ENCODE measurements at regions not wholly inside any gene's neighbourhood (a gene's known extent, or its start where the extent isn't known, plus 50 kb on each side); places are given as distances from the start of the nearest gene placed in this dataset.
"Not testable (repeated sequence)": the region's sequence is repeated elsewhere in the genome, so short reads cannot be mapped to it uniquely, and the experiment has no call there.

GRCh38 chr1:57578680-57579079, 154.8 kb upstream of the DAB1 start:
- Mint-ChIP-seq H3K27me3 (peaks cover 0 to 5% of the 10 kb centered on the region in 2 donors), H3K27ac (no peak overlapping the region), H3K4me1 (no peaks in the 10 kb centered on the region), H3K9me3 (peaks cover 0 to 5% of the 10 kb centered on the region in 2 donors), H3K4me3 (no peak overlapping the region), H3K36me3 (no peaks in the 10 kb centered on the region)
- ATAC-seq (replicated peaks) (no peak), DNase-seq (no peak)

DNA sequence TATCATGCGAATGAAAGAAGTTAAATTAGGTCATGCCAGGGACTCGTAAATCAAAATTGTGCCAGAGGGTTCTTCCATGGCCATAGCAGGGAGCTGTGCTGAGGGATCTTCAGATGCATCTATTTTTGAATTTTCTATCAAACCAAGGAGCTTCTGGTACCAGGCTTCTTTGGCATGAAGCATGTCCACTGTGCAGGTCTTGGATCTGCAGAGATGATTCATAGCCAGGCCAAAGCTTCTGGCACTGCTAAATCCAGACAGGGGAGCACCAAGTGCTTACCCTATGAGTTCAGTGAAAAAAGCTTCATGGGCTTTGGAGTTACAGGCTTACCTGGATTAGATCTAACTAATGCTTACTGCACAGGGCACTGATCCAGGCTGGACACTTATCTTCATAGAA, 154.2 kb upstream of the DAB1 start:
- ATAC-seq (replicated peaks) (no peak), DNase-seq (no peak)
- Mint-ChIP-seq H3K9me3 (peaks cover 0 to 5% of the 10 kb centered on the region in 2 donors), H3K4me3 (no peak overlapping the region), H3K27me3 (peaks cover 0 to 5% of the 10 kb centered on the region in 2 donors), H3K36me3 (no peaks in the 10 kb centered on the region), H3K4me1 (no peaks in the 10 kb centered on the region), H3K27ac (no peak overlapping the region)

DNA sequence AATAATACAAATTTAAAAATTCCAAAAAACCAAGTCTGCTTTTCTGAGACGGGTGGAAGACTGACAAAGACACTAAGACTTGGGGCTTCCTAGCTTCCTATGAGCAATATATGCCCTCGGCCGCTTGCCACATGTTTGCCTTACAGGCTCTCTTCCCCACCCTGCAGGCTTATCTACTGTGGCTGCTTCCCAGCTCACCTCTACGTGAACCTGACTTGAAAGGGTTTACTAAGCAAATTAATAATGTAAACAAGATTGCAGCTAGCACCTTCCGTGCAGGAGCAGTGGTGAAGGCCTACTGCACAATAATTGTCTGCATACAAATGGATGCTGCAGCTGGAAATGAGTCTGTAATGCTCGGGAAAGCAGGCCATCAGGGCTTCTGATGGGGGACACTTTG, 152.9 kb upstream of the DAB1 start:
- peaks cover 0 to 5% of the 10 kb centered on the region in 2 donors for H3K27me3 Mint-ChIP-seq
- H3K4me1 Mint-ChIP-seq, result no peaks in the 10 kb centered on the region
- no peak overlapping the region for H3K27ac Mint-ChIP-seq
- H3K9me3 Mint-ChIP-seq, result peaks cover 0 to 4% of the 10 kb centered on the region in 2 donors
- no peak for DNase-seq
- H3K36me3 Mint-ChIP-seq, result no peaks in the 10 kb centered on the region
- no peak overlapping the region for H3K4me3 Mint-ChIP-seq
- no peak for ATAC-seq (replicated peaks)

DNA sequence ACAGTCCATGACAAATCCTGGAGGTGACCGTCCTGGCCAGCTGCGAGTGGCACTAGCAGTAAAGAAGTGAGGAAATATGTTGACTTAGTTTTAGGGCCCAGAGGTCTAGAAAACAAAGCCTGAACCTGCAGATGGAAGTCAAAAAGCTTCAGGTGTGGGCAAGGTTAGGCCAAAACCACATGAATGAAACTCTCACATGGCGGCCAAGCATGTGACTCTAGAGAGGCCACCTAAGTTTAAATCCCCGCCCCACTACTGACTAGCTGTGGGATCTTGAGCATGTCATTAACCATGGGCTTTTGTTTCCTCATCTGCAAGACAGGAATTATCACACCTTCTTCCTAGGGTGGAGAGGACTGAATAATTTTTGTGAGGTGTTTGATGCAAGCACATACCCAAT, 148.2 kb upstream of the DAB1 start:
- Mint-ChIP-seq H3K27me3 (peaks cover 0 to 5% of the 10 kb centered on the region in 2 donors), H3K27ac (no peak overlapping the region), H3K4me1 (no peaks in the 10 kb centered on the region), H3K4me3 (no peak overlapping the region), H3K9me3 (peaks cover 4 to 14% of the 10 kb centered on the region in 2 donors), H3K36me3 (no peaks in the 10 kb centered on the region)
- no peak for DNase-seq
- ATAC-seq (replicated peaks), result no peak

DNA sequence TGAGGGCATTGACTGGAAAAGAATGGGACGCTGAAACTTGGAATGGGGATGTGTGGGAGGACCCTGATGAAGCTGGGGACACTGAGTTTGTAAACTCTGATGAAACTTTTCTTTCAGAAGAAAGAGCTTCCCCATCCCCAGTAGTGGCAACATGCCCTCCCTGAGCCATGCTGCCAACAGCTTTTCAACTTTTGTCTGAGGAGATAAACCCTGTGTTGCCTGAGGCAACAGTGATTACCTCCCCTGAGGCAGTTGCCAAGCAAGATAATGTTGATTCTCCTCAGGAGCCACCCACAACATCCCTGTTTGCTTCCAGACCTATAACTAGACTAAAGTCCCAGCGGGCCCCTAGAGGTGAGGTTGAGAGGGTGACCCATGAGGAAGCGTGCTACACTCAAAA, 134.2 kb upstream of the DAB1 start:
- not testable (repeated sequence) for H3K4me1 Mint-ChIP-seq; H3K36me3 Mint-ChIP-seq; ATAC-seq (replicated peaks); DNase-seq; H3K9me3 Mint-ChIP-seq; H3K4me3 Mint-ChIP-seq; H3K27ac Mint-ChIP-seq; H3K27me3 Mint-ChIP-seq

DNA sequence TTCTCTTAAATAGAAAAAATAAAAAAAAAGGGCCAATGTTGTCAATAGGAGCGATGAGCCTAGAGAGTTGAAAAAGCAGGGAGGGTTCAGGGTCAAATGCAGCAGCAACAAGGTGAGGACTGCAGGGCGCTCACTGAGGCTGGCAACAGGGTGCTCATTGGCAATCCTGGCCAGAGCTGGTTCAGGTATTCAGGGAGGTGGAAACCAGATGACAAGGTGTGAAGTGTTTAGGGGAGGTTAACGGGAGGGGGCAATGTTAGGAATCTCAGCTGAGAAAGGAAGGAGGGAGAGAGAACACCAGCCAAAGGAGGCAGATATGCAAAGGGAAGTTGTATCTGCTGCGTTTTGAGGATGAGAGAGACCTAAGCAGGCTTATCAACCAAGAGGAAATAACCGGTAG, 129.8 kb upstream of the DAB1 start:
- Mint-ChIP-seq H3K27me3 (peaks cover 6 to 8% of the 10 kb centered on the region in 2 donors), H3K27ac (no peak overlapping the region), H3K4me3 (no peak overlapping the region), H3K9me3 (peaks cover 0 to 2% of the 10 kb centered on the region in 2 donors), H3K36me3 (no peaks in the 10 kb centered on the region), H3K4me1 (no peaks in the 10 kb centered on the region)
- no peak for ATAC-seq (replicated peaks)
- no peak for DNase-seq

- no peak overlapping the region for H3K4me3 Mint-ChIP-seq
- no peak for ATAC-seq (replicated peaks)
- H3K4me1 Mint-ChIP-seq, result peaks cover 0 to 1% of the 10 kb centered on the region in 2 donors
- no peak overlapping the region for H3K27ac Mint-ChIP-seq
- H3K9me3 Mint-ChIP-seq, result peaks cover 0 to 2% of the 10 kb centered on the region in 2 donors
- H3K36me3 Mint-ChIP-seq, result no peaks in the 10 kb centered on the region
- H3K27me3 Mint-ChIP-seq, result peaks cover 6 to 8% of the 10 kb centered on the region in 2 donors
- DNase-seq, result no peak
Observed at GRCh38 chr1:57551476-57551875, 127.6 kb upstream of the DAB1 start.

DNA sequence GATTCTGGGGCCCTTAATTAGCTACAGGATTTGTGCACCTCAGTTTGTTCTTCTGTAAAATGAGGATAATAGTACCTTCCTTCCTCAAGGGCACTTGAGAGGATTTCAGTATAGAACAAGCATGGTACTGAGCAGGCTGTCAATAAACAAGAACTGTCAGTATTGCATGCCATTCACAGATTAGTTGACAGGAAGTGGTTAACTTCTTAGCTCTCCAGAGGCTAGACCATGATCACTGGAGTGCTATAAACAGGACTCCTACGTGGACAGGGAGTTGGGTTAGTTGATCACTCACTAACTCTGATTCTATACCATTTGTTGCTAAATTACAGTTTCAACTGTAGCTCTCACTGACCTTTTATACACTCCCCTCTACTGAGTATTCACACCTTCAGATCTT, 126.2 kb upstream of the DAB1 start:
- Mint-ChIP-seq H3K27me3 (peaks cover 6 to 8% of the 10 kb centered on the region in 2 donors), H3K27ac (no peak overlapping the region), H3K9me3 (peaks cover 0 to 2% of the 10 kb centered on the region in 2 donors), H3K4me3 (no peak overlapping the region), H3K4me1 (peaks cover 0 to 3% of the 10 kb centered on the region in 2 donors), H3K36me3 (no peaks in the 10 kb centered on the region)
- DNase-seq (no peak), ATAC-seq (replicated peaks) (peak; percentile 54 to 69)

DNA sequence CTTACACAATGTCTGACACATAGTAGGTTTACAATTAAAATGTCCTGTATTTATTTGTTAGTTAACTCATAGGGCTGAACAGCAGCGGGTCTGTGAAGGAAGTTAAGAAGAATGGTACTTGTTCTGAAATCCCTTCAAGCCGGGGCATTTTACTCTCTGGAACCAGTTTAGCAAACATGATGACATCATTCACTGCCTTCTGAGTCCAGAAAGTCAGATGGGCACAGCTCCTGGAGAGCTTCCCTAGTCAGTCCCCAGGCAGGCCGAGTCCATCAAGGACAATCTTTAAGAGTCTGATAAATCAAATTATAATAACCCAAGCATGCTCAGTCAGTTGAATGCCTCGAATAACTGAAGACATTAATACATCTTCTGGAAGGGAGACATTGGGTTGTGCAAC, 125.4 kb upstream of the DAB1 start:
- DNase-seq (no peak), ATAC-seq (replicated peaks) (no peak)
- H3K4me3 Mint-ChIP-seq, result no peak overlapping the region
- no peak overlapping the region for H3K27ac Mint-ChIP-seq
- peaks cover 6 to 8% of the 10 kb centered on the region in 2 donors for H3K27me3 Mint-ChIP-seq
- H3K4me1 Mint-ChIP-seq, result peaks cover 0 to 3% of the 10 kb centered on the region in 2 donors
- no peaks in the 10 kb centered on the region for H3K36me3 Mint-ChIP-seq
- H3K9me3 Mint-ChIP-seq, result peaks cover 0 to 2% of the 10 kb centered on the region in 2 donors

DNA sequence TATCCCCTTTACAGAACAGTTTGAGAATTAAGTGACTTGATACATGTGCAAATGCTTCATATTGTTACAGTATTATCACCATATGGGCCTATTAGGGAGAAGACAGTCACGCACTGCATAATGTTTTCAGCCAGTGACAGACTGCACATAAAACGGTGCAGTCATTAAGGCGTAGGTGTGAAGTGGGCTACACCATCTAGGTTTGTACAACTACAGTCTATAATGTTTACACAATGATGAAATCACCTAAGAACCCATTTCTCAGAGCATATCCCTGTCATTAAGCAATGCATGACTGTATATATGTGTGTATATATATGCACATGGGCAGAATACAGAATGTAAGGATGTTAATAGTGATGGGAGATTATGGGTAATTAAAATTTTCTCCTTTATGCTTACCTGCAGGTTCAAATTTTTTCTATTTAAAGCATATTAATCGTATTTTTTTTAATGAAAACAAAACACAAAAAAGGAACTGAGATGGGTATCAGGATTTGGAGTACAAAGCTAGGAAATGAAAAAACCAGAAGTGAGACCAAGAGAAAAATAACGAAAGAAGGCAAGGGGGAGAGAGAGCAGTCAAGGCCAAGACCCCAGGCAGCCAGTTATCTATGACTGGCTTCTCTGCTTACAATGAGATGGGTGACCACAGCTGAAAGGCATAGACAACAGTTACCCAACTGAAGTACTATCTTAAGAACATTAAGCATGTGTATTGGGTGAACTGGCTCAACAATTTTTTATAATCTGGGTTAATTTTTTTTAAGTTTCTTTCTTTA, 122.9 kb upstream of the DAB1 start:
- peak; percentile 42 to 57 for ATAC-seq (replicated peaks)

DNA sequence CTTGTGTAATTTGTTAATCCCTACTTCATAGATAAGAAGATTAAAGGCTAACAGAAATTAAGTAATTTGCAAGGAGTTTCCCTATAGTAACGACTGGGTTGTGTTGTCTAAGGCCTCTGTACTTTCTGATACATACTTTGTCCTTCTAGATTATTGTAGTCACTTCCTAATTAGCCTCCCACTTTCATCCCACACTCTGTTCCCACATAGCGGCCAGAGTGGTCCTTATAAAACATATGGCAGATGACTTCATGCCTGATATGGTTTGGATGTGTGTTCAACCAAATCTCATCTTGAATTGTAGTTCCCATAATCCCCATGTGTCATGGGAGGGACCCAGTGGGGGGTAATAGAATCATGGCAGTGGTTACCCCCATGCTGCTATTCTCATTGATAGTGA, 120.5 kb upstream of the DAB1 start:
- Mint-ChIP-seq H3K27me3 (no peaks in the 10 kb centered on the region), H3K9me3 (peaks cover 0 to 4% of the 10 kb centered on the region in 2 donors), H3K36me3 (no peaks in the 10 kb centered on the region), H3K4me1 (peaks cover 0 to 3% of the 10 kb centered on the region in 2 donors), H3K27ac (no peak overlapping the region), H3K4me3 (no peak overlapping the region)
- DNase-seq (no peak), ATAC-seq (replicated peaks) (no peak)

More for the DNA sequence above, 122.9 kb upstream of the DAB1 start:
- peaks cover 0 to 4% of the 10 kb centered on the region in 2 donors for H3K9me3 Mint-ChIP-seq
- DNase-seq, result no peak
- no peaks in the 10 kb centered on the region for H3K27me3 Mint-ChIP-seq
- H3K27ac Mint-ChIP-seq, result no peak overlapping the region
- peaks cover 0 to 3% of the 10 kb centered on the region in 2 donors for H3K4me1 Mint-ChIP-seq
- H3K4me3 Mint-ChIP-seq, result no peak overlapping the region
- H3K36me3 Mint-ChIP-seq, result no peaks in the 10 kb centered on the region

DNA sequence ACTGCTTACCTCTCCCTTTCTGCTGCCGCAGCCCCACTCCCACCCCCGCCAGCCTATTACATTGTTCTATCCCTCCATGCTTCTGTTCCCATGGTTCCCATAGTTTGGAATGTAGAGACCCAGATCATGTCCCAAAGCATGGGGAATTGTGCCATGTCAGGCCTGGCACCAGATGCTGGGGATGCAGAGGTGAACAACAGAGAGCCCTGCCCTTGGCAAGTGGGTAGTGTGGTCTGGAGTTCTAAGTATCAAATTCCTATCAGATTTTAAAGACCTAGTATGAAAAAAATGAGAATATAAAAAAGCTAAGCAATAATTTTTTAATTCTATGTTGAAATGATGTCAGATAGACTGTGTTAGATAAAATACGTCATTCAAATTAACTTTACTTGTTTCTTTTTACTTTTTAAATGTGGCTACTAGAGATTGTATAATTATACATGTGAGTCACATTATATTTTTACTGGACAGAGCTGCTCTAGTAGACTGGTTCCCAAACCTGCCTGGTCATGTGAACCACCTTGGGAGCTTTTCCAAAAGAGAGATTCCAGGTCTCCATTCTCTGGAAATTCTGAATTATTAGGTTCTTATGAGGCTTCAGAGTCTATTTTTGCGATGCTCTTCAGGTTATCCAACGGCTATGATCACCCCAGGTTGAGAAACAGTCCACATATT, 113.0 kb upstream of the DAB1 start:
- peaks cover 0 to 9% of the 10 kb centered on the region in 2 donors for H3K27me3 Mint-ChIP-seq
- no peak overlapping the region for H3K4me3 Mint-ChIP-seq
- ATAC-seq (replicated peaks) (no peak), DNase-seq (no peak)
- no peak overlapping the region for H3K27ac Mint-ChIP-seq
- H3K4me1 Mint-ChIP-seq, result no peaks in the 10 kb centered on the region
- H3K36me3 Mint-ChIP-seq, result no peaks in the 10 kb centered on the region
- no peaks in the 10 kb centered on the region for H3K9me3 Mint-ChIP-seq

DNA sequence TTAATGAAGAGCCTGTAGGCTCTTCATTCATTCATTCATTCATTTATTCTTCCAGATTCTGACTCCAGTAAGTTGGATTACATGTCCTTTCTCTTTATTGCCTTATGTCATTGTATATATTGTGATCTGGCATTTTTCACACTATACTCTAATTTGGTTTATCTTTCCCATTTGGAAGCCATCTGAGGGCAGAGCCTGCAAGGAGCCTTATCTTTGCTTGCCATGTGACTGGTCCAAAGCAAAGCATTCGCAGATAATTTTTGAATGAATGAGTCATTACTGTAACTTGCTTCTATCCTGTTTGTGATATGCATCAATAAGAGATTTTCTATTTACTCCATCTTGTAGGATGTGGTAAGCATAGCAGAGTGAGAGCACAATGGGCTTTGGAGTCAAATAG, 108.4 kb upstream of the DAB1 start:
- peaks cover 6 to 13% of the 10 kb centered on the region in 2 donors for H3K9me3 Mint-ChIP-seq
- no peaks in the 10 kb centered on the region for H3K27me3 Mint-ChIP-seq
- no peaks in the 10 kb centered on the region for H3K36me3 Mint-ChIP-seq
- no peak overlapping the region for H3K4me3 Mint-ChIP-seq
- no peaks in the 10 kb centered on the region for H3K4me1 Mint-ChIP-seq
- DNase-seq (no peak), ATAC-seq (replicated peaks) (no peak)
- H3K27ac Mint-ChIP-seq, result peak overlapping the region; percentile 48

DNA sequence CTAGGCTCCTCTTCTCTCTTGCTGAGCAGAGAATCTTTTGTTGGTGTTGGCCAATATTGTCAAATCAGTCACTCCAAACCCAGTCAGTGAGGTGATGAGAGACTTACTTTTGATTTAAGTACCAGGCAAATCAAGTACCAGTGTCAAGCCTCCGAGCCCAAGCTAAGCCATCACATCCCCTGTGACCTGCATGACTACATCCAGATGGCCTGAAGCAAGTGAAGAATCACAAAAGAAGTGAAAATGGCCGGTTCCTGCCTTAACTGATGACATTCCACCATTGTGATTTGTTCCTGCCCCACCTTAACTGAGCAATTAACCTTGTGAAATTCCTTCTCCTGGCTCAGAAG, 107.0 kb upstream of the DAB1 start:
- not testable (repeated sequence) for H3K27me3 Mint-ChIP-seq; H3K36me3 Mint-ChIP-seq; H3K4me1 Mint-ChIP-seq; H3K4me3 Mint-ChIP-seq; DNase-seq; H3K27ac Mint-ChIP-seq; ATAC-seq (replicated peaks)
- H3K9me3 Mint-ChIP-seq, result peaks cover 6 to 13% of the 10 kb centered on the region in 2 donors
